Epithelial cell of esophagus (primary cell): ENCODE measurements at regions not wholly inside any gene's neighbourhood (a gene's known extent, or its start where the extent isn't known, plus 50 kb on each side); places are given as distances from the start of the nearest gene placed in this dataset.
"Not testable (repeated sequence)": the region's sequence is repeated elsewhere in the genome, so short reads cannot be mapped to it uniquely, and the experiment has no call there.

Experiments
- DNase-seq: peaks from one replicate; pipeline ENCODE4 v3.0.0; 2010; ENCODE audit warnings: low read depth
- H3K4me3 ChIP-seq: 2 replicates; pipeline ENCODE4 v1.5.1; 2011; ENCODE audit warnings: mild to moderate bottlenecking, low read length, control low read depth
- TF ChIP-seq, protein P1 (sequence below): IDR thresholded peaks from 2 replicates; pipeline ENCODE4 v1.5.1; 2011; ENCODE audit warnings: low read depth, mild to moderate bottlenecking, low read length, control low read depth, inconsistent platforms; ENCODE audit not compliant: insufficient read depth; ENCODE audit errors: missing control alignments

- no peak overlapping the region for H3K4me3 ChIP-seq
- no peak for DNase-seq
- TF ChIP-seq, protein P1, sequence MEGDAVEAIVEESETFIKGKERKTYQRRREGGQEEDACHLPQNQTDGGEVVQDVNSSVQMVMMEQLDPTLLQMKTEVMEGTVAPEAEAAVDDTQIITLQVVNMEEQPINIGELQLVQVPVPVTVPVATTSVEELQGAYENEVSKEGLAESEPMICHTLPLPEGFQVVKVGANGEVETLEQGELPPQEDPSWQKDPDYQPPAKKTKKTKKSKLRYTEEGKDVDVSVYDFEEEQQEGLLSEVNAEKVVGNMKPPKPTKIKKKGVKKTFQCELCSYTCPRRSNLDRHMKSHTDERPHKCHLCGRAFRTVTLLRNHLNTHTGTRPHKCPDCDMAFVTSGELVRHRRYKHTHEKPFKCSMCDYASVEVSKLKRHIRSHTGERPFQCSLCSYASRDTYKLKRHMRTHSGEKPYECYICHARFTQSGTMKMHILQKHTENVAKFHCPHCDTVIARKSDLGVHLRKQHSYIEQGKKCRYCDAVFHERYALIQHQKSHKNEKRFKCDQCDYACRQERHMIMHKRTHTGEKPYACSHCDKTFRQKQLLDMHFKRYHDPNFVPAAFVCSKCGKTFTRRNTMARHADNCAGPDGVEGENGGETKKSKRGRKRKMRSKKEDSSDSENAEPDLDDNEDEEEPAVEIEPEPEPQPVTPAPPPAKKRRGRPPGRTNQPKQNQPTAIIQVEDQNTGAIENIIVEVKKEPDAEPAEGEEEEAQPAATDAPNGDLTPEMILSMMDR, result no peak
These were observed 70.9 kb upstream of the TNP1 start for GRCh38 chr2:216930716-216931115.

GRCh38 chr2:216929338-216929737, 69.5 kb upstream of the TNP1 start:
- H3K4me3 ChIP-seq, DNase-seq: not testable (repeated sequence)

DNA sequence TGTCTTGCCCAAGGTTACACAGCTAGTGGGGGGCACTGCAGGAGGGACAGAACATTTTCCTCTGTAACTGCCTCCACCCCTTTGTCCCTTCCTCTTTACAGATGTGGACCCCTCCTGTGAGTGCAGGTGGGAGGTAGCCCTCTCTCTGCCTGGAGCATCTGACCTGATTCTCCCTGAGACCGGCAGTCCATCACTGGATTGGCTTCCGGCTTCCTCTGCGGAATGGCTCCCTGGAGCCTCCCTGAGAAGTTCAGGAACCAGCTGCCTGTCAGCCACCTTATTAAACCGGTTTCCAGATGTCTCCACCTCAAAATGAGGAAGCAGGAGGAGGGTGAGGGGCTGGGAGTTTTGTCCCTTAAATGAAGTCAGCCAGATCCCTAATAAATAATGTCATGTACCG, 67.3 kb upstream of the TNP1 start:
- H3K4me3 ChIP-seq, result no peak overlapping the region
- DNase-seq, result no peak
- TF ChIP-seq, protein P1, result no peak

DNA sequence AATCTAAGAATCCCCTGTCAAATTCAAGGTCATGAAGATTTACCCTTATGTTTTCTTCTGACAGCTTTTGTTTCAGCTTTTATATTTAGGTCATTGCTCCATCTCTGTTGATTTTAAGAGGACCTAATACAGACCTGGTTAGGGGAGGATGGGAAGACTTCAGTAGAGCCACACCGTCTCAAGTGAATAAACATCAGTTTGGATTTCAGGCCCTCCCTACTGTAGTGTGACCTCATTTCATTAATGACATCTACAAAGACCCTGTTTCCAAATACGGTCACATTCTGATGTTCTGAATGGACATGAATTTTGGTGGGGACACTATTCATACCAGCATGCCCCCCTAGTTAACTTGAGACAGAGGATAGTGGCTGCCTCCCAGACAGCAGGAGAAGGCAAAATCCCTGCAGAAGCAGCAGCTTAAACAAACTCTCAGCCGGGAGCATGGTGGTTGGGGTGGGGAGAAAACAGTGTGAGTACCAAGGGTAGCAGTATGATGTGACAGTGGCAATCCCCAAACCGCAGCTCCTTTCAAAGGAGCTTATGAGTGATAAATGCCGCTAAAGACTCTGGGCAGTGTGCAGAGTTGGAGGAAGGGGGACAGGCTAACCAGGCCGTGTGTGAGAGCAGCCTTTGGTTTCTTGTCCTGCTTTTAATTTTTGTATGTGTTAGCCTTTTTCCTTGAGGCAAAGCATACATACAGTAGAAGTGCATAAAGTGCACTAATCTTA, 65.9 kb upstream of the TNP1 start:
- DNase-seq, result no peak
- H3K4me3 ChIP-seq, result no peak overlapping the region
- TF ChIP-seq, protein P1, result no peak

- DNase-seq, result no peak
- H3K4me3 ChIP-seq, result no peak overlapping the region
- TF ChIP-seq, protein P1, result no peak
These were observed 65.1 kb upstream of the TNP1 start for GRCh38 chr2:216925006-216925405.

DNA sequence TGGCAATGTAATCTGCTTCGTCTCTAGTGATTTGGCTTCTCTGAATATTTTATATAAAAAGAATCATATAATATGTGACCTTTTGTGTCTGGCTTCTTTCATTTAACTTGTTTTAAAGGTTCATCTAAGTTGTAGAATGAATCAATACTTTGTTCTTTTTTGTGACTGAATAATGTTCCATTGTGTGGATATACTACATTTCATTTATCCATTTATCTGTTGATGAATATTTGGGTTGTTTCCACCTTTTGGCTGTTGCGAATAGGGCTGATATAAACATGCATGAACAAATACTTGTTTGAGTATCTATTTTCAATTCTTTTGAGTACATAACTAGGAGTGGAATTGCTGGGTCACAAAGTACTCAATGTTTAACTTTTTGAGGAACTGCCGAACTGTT, 63.8 kb upstream of the TNP1 start:
- H3K4me3 ChIP-seq, result no peak overlapping the region
- TF ChIP-seq, protein P1, result no peak
- no peak for DNase-seq

DNA sequence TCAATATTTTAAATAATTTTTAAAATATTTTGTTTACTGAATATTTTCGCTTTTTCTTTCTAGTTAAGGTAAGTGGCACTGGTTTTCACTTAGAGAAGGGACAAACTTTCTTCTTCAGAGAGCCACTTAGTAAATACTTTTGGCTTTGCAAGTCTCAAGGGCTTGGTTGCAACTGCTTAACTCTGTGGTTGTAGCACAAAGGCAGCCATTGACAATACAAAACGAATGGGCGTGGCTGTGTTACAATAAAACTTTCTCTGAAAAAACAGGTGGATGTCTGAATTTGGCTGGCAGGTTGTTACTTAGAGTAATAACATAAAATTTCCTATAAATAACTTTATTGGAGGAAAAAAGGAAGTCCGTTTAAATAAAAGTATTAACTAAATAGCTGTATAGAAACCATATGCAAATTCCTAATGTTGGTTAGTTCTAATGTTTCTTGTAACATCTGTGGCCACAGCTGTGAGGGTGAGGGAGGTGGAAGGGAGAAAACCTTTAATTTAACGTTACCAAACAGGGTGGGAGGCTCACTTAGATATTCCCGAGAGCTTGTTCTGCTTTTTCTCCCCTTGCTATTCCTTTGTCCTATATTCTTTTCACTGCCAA, 62.4 kb upstream of the TNP1 start:
- no peak for DNase-seq
- TF ChIP-seq, protein P1, result no peak
- no peak overlapping the region for H3K4me3 ChIP-seq
